Endothelial cell (in vitro differentiated cells): ENCODE measurements at regions not wholly inside any gene's neighbourhood (a gene's known extent, or its start where the extent isn't known, plus 50 kb on each side); places are given as distances from the start of the nearest gene placed in this dataset.

Experiments
- DNase-seq: peaks from one replicate; pipeline ENCODE4 v3.0.0; 2021; ENCODE audit warnings: low spot score
- H3K27ac Mint-ChIP-seq: one replicate; pipeline ENCODE4 v1.8.0; 2021; ENCODE audit warnings: mixed read lengths, inconsistent platforms; ENCODE audit not compliant: unreplicated experiment
- H3K27me3 Mint-ChIP-seq: one replicate; pipeline ENCODE4 v1.8.0; 2021; ENCODE audit warnings: mild to moderate bottlenecking, moderate library complexity, mixed read lengths, inconsistent platforms; ENCODE audit not compliant: unreplicated experiment
- H3K36me3 Mint-ChIP-seq: one replicate; pipeline ENCODE4 v1.8.0; 2021; ENCODE audit warnings: mild to moderate bottlenecking, low read depth, mixed read lengths, inconsistent platforms; ENCODE audit not compliant: unreplicated experiment
- H3K4me1 Mint-ChIP-seq: one replicate; pipeline ENCODE4 v1.8.0; 2021; ENCODE audit warnings: mild to moderate bottlenecking, mixed read lengths, inconsistent platforms; ENCODE audit not compliant: unreplicated experiment
- H3K4me3 Mint-ChIP-seq: one replicate; pipeline ENCODE4 v1.8.0; 2021; ENCODE audit warnings: mild to moderate bottlenecking, mixed read lengths, inconsistent platforms; ENCODE audit not compliant: unreplicated experiment
- H3K9me3 Mint-ChIP-seq: one replicate; pipeline ENCODE4 v1.8.0; 2021; ENCODE audit warnings: mixed read lengths, inconsistent platforms; ENCODE audit not compliant: unreplicated experiment
- CTCF ChIP-seq: fragments of 200-600 bp; sonication (generic); IDR thresholded peaks from one replicate; pipeline ENCODE4 v1.5.0; 2021; ENCODE audit warnings: antibody characterized with exemption; ENCODE audit not compliant: unreplicated experiment

- peaks cover 4% of the 10 kb centered on the region for H3K4me1 Mint-ChIP-seq
- H3K27me3 Mint-ChIP-seq, result peaks cover 14% of the 10 kb centered on the region
- TF ChIP-seq CTCF, result no peak
- no peak overlapping the region for H3K27ac Mint-ChIP-seq
- H3K4me3 Mint-ChIP-seq, result no peak overlapping the region
- no peak for DNase-seq
- no peaks in the 10 kb centered on the region for H3K36me3 Mint-ChIP-seq
- H3K9me3 Mint-ChIP-seq, result no peaks in the 10 kb centered on the region
These were observed 151.7 kb downstream of the RBFOX3 start for GRCh38 chr17:79459003-79459655.

GRCh38 chr17:79458356-79458755 is 152.5 kb downstream of the RBFOX3 start:
- no peak overlapping the region for H3K27ac Mint-ChIP-seq
- no peak for TF ChIP-seq CTCF
- DNase-seq, result no peak
- no peaks in the 10 kb centered on the region for H3K36me3 Mint-ChIP-seq
- peaks cover 4% of the 10 kb centered on the region for H3K4me1 Mint-ChIP-seq
- no peak overlapping the region for H3K4me3 Mint-ChIP-seq
- no peaks in the 10 kb centered on the region for H3K9me3 Mint-ChIP-seq
- H3K27me3 Mint-ChIP-seq, result peaks cover 14% of the 10 kb centered on the region

GRCh38 chr17:79457889-79458288 is 153.0 kb downstream of the RBFOX3 start:
- Mint-ChIP-seq H3K4me1 (peaks cover 4% of the 10 kb centered on the region), H3K27me3 (peaks cover 16% of the 10 kb centered on the region), H3K4me3 (no peak overlapping the region), H3K36me3 (no peaks in the 10 kb centered on the region), H3K9me3 (no peaks in the 10 kb centered on the region), H3K27ac (no peak overlapping the region)
- no peak for TF ChIP-seq CTCF
- DNase-seq, result no peak

GRCh38 chr17:79457376-79457775 is 153.5 kb downstream of the RBFOX3 start:
- Mint-ChIP-seq H3K4me1 (peaks cover 4% of the 10 kb centered on the region), H3K36me3 (no peaks in the 10 kb centered on the region), H3K9me3 (no peaks in the 10 kb centered on the region), H3K4me3 (no peak overlapping the region), H3K27me3 (peaks cover 16% of the 10 kb centered on the region), H3K27ac (no peak overlapping the region)
- TF ChIP-seq CTCF, result no peak
- no peak for DNase-seq

- H3K27me3 Mint-ChIP-seq, result peaks cover 16% of the 10 kb centered on the region
- no peak overlapping the region for H3K27ac Mint-ChIP-seq
- peaks cover 4% of the 10 kb centered on the region for H3K4me1 Mint-ChIP-seq
- no peak for DNase-seq
- TF ChIP-seq CTCF, result no peak
- no peaks in the 10 kb centered on the region for H3K36me3 Mint-ChIP-seq
- H3K9me3 Mint-ChIP-seq, result no peaks in the 10 kb centered on the region
- H3K4me3 Mint-ChIP-seq, result no peak overlapping the region
These were observed 155.2 kb downstream of the RBFOX3 start for GRCh38 chr17:79455636-79456035.
